WI38 (cell line): ENCODE measurements at regions not wholly inside any gene's neighbourhood (a gene's known extent, or its start where the extent isn't known, plus 50 kb on each side); places are given as distances from the start of the nearest gene placed in this dataset.

Experiments used
- H3K4me3 ChIP-seq: 2 replicates; pipeline ENCODE4 v1.5.1; 2011; ENCODE audit warnings: low read depth, mild to moderate bottlenecking, control low read depth, low read length
- TF ChIP-seq, protein P1 (sequence below): IDR thresholded peaks from 2 replicates; pipeline ENCODE4 v1.5.1; 2012; ENCODE audit warnings: low read depth, mild to moderate bottlenecking, control low read depth, low read length

DNA sequence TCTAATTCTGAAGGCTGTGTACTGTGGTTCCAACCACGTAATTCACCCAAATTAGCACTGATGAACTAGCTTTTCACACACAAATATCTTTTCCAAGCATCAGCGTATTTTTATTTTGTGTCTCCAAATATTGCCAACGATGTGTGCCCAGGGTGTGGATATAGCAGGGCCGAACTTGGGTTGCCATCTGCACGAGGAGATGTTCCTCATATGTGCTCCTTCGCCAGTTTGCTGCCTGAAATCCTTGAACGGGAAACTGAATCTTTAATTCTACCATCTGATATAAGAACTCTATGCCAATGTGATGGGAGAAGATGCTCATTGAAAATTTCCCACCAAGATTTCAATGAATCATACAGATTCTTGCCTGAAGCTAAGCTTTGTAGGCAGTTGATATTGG, 121.5 kb upstream of the ZNF438 start:
- H3K4me3 ChIP-seq = no peak overlapping the region
- TF ChIP-seq, protein P1, sequence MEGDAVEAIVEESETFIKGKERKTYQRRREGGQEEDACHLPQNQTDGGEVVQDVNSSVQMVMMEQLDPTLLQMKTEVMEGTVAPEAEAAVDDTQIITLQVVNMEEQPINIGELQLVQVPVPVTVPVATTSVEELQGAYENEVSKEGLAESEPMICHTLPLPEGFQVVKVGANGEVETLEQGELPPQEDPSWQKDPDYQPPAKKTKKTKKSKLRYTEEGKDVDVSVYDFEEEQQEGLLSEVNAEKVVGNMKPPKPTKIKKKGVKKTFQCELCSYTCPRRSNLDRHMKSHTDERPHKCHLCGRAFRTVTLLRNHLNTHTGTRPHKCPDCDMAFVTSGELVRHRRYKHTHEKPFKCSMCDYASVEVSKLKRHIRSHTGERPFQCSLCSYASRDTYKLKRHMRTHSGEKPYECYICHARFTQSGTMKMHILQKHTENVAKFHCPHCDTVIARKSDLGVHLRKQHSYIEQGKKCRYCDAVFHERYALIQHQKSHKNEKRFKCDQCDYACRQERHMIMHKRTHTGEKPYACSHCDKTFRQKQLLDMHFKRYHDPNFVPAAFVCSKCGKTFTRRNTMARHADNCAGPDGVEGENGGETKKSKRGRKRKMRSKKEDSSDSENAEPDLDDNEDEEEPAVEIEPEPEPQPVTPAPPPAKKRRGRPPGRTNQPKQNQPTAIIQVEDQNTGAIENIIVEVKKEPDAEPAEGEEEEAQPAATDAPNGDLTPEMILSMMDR = no peak

DNA sequence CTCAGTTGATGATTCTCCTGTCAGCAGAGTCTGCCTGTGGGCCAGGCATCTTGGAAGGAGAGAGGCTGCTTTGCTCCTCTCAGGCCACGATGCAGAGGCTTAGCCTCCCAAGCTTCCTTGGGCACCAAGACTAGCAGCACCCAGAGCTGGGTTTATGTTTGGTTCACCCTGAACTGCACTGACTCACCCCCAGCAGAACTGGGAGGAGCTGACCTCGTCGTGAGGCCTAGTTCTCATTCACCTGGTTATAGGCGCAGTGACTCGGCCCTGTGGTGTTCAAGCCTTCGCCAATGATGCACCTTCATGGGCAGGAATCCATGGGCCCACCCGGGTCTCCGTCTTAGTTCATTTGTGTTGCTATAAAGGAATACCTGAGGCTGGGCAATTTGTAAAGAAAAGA, 122.0 kb upstream of the ZNF438 start:
- H3K4me3 ChIP-seq = no peak overlapping the region
- TF ChIP-seq, protein P1 = no peak

DNA sequence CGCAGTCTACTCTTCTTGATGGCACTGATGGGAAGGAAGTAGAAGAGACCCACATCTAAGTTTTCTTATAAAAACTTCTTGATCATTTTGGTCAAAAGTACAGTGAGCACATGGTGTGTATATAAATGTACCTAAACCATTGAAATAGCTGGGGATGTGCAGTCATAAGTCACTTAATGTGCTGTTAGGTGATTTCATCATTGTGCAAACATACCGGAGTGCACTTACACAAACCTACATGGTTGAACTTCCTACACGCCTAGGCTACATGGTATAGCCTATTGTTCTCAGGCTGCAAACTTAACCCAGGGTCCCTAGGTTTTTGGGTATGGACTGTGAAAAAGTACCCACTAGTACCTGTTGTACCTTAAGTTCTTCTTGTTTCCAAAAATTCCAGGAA, 123.3 kb upstream of the ZNF438 start:
- no peak overlapping the region for H3K4me3 ChIP-seq
- TF ChIP-seq, protein P1 = no peak

DNA sequence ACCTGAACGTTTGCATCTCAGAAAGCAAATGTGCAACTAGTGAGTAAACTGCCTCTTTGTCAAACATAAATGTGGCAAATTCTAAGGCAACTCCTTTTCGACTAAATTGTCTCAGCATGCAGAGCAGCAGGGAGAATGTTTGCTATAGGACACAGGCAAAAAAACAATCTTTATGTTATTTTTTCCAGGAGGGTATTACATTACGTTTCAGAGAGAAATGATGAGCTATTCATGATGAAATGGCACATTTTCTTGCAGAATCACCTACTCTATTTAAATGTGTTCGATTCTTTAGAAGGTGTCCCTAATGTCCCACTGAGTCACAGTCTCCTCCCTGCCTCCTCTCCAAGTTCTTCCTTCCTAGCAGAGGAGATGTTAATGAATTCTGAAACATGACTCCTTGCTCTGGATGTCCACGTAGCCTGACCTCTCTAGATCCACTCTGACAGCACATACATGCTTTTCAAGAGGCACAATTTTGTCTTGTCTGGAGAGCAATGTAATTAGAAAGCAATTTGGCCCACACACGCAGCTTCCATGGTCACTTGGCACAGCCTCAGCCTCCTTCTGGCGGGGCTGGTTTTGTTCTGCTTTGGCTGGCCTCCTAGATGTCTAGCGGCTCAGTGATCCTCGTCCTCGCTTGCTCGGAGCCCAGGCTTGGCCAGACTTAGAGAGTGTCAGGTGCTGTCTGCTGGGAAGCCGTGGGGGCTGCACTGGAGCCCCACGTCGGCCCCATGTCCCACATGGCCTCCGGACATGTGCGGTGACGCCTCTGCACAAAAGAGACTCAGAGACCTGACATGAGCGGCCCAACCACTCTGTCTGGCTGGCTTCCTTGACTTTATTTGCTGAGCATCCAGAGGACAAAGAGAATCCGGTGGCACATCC, 125.7 kb upstream of the ZNF438 start:
- TF ChIP-seq, protein P1 = no peak
- no peak overlapping the region for H3K4me3 ChIP-seq

DNA sequence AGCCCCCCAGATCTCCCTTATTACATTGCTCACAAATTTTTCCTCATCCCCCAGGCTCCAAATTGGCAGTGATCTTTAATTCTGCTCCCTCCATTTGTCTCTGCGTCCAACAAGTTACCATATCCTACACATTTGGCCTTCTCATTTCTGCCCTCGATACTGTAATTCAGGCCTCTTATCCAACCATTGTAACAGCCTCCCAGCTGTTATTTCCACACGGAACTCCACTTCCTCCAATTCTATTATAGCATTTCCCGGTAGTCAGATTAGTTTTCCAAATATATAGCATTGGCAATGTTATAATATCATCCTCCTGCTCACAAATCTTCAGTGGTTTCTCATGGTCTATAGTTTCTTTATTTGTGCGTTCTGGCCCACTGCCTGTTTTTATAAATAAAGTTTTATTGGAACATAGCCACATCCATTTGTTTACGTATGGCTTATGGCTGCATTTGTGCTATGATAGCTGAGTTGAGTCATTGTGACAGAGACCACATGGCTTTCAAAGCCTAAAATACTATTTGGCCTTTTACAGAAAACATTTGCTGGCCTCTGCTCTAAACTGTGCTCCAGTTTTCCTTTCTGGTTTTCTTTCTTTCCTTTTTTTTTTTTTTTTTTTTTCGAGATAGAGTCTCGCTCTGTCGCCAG, 126.5 kb upstream of the ZNF438 start:
- H3K4me3 ChIP-seq = no peak overlapping the region
- TF ChIP-seq, protein P1 = no peak

DNA sequence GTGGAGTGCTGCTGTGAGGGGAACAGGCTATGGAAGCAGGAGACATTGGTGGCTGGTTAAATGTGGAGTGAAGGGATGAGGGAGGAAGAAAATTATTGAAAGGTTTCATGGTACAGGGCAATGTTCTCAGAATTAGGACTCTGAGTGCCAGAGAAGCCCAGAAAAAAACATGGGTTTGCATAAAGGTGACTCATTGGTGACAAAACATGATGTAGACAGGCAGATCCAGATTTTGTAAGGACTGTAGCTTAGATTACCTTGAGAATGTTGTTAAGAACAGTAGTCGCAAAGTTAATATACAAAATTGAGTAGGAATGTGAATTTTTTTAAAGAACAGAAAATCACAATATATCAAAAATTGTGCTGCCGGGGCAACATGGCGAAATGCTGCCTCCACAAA, 134.9 kb upstream of the ZNF438 start:
- no peak overlapping the region for H3K4me3 ChIP-seq
- TF ChIP-seq, protein P1 = no peak

DNA sequence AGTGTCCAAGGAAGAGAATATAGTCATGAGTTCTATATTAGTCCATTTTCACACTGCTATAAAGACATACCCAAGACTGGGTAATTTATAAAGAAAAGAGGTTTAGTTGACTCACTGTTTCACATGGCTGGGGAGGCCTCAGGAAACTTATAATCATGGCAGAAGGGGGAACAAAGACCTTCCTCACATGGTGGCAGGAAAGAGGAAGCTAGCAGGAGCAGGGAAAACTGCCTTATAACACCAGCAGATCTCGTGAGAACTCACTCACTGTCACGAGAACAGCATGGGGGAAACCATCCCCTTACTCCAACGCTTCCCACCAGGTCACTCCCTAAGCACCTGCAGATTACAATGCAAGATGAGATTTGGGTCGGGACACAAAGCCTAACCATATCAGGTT, 139.0 kb upstream of the ZNF438 start:
- no peak overlapping the region for H3K4me3 ChIP-seq
- TF ChIP-seq, protein P1 = no peak
